ENCODE measurements at regions not wholly inside any gene's neighbourhood (a gene's known extent, or its start where the extent isn't known, plus 50 kb on each side); places are given as distances from the start of the nearest gene placed in this dataset.

GRCh38 chr2:52264488-52264887 lies 1232.6 kb upstream of the NRXN1 start:
- no peak for TF ChIP-seq CTCF (IDR thresholded peaks at IDR 0.05)
- TF ChIP-seq POLR2A (IDR thresholded peaks at IDR 0.05), result no peak

Measured in right lobe of liver (tissue), 4 donors.